HG02623 (cell line): ENCODE measurements at regions not wholly inside any gene's neighbourhood (a gene's known extent, or its start where the extent isn't known, plus 50 kb on each side); places are given as distances from the start of the nearest gene placed in this dataset.

ENCODE experiments used
- ATAC-seq: cut with Tn5 transposase; IDR thresholded peaks from one replicate; pipeline ENCODE4 v1.9.1; 2021; ENCODE audit warnings: moderate library complexity; ENCODE audit not compliant: unreplicated experiment

DNA sequence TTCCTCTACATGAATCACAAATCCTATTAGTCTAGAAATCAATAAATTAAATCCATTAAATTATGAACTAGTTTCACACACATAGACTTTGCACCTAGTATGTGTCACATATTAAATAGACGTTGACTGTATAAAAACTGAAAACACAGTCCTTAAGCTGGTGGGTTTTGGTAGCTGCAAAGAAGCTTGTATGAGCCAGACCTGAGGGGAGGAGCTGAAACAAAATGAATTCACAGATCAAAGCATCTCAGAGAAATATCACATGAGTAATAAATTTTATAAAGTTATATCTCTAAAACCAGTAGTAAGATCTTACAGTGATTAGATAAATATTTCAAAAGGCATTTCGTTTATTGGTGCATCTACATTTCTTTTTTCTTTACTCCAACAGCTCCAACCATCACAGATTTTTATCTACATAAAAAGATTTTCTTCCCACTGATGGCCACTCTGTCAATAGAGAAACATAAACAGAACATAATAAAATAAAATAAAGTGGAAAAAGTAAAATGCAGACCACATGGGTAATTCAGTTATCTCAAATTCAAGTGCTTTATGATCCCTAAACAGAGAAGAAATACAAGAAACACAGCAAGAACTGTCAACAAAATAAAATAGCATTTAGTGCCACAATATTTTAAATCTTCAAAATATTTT lies 420.0 kb upstream of the CYRIA start:
- no peak for ATAC-seq

DNA sequence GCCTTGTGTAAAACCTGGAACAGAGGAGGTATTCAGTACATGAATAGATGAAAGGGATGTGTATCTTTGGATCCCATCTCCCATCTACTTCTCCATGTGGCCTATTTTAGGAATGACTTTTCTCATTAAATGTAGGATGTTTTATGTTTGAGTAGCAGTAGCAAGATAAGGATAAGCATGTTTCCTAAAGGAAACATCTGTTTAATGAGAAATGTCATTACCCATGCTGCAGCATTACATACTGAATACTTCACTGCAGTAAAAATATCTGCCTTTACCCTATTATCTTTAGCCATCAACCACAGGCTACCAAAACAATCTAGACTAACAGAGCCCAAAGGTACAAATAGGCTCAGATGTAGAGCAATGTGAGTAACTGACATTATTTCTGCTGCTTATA lies 419.2 kb upstream of the CYRIA start:
- no peak for ATAC-seq

DNA sequence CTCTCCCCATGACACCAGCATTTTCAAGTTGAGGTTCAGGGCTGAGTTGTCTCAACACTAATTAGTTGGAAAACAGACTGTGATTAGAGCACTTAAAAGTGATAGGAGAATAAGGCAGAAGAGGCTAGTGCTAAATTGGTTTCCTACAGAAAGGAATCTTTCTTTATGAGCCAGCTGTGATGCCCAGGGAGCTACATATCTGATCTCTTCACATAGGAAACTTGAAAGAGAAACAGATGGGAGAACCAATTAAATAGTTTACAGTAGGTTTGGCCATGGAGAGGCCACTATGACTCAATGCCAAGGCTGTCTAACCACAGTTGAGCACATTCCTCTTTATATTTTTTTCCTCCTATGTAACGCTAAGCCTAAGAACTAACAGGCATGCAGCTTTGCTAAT lies 418.3 kb upstream of the CYRIA start:
- no peak for ATAC-seq

DNA sequence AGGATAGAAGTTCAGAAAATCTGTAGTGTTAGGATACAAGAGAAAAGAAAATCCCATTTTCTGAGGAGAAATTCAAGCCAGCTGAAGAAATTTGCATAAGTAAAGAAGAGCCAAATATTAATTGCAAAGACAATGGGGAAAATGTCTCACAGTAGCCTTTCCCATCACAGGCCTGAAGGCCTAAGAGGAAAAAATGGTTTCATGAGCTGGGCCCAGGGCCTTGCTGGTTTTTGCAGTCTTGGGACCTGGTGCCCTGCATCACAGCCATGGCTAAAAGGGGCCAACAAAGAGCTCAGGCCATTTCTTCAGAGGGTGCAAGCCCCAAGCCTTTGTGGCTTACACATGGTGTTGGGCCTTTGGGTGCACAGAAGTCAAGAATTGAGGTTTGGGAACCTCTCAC lies 413.6 kb upstream of the CYRIA start:
- no peak for ATAC-seq

DNA sequence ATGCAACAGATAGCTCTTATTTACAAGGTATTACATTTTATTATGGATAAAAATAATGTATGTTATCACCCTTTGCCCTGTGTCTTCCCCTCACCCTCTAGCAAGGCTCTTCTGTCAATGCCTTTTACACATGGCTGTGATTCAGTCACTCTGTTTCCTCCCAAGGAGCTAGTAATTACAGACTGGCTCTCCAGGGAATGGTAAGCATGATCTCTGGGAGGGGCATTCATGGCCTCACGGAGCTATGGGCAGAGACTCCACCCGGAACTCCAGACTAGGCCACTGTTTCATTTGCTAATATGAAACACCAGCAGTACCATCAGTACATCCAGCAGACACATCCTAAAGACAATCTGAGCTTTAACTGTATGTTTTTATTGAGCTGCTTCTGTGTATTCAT lies 410.9 kb upstream of the CYRIA start:
- ATAC-seq, result no peak

DNA sequence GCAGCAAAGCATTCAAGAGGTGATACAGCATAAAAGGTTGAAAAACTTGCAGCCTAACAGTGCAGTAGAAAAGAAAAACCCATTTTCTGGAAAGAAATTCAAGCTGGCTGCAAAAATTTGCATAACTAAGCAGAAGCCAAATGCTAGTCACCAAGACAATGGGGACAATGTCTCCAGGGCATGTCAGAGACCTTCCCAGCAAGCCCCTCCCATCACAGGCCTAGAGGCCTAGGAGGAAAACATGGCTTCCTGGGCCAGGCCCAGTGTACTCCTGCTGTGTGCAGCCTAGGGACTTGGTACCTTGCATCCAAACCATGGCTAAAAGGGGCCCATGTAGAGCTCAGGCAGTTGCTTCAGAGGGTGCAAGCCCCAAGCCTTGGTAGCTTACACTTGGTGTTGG lies 405.1 kb upstream of the CYRIA start:
- ATAC-seq, result no peak

DNA sequence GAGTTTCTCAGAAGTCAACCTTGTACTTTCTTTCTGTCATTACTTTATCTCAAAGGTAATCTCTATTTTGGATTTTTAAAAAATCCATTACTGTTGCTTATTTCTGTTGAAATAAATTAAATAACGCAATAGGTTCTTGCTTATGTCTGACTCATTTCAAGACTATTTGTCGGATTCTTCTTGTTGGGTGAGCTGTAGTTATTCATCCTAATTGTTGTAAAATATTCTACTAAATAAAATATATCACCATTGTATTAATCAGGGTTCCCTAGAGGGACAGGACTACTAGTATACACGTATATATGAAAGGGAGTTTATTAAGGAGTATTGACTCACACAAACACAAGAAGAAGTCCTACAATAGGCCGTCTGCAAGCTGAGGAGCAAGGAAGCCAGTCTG lies 403.9 kb upstream of the CYRIA start:
- ATAC-seq, result no peak

DNA sequence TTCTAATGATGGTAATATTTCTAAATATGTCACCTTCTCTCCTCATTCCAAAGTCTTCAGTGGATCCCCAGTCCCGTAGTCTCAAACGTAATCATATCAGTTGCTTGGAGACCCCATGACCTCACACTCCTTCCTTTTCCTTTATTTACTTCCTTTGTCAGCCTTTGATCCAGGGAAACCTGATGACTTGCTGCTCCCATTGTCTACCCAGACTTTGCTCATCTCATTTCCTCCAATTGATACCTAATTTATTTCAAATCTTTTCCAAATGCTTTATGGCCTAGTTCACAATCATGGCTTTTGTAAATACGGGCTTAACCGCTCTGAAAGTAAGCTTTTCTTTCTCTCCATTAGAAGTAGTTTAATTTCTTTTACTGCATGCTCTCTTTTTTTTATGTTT lies 402.4 kb upstream of the CYRIA start:
- ATAC-seq, result no peak

DNA sequence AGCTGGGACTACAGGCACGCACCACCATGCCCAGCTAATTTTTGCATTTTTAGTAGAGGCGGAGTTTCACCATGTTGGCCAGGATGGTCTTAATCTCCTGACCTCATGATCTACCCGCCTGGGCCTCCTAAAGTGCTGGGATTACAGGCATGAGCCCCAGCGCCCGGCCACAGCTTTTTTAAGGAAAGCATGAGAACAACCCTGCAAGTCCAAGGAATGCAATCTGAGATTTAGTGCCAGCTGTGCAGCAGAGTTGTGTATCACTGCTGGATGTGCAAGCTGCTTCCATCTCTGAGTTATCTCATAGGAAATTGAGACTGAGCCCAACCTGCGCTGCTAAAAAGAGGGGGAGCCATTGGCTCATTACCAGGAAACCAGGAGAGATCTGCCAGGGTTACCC lies 399.9 kb upstream of the CYRIA start:
- no peak for ATAC-seq

DNA sequence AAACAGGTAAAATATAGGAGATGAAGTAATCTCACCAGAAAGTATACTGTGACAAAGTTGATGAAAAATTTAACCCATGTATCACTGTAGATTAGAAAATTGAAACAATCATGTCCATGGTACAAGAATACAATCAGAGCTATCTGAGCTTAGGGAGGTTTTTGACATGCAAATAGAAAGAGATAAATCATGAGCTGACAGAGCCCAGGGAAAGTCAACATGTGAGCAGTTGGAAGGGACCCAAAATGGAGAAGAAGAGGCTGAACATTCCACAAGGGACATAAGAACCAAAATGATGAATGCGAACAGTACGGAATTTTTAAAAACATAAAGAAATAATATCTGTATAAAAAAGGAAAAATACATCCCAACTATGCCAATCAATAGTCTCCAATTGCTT lies 395.4 kb upstream of the CYRIA start:
- no peak for ATAC-seq

DNA sequence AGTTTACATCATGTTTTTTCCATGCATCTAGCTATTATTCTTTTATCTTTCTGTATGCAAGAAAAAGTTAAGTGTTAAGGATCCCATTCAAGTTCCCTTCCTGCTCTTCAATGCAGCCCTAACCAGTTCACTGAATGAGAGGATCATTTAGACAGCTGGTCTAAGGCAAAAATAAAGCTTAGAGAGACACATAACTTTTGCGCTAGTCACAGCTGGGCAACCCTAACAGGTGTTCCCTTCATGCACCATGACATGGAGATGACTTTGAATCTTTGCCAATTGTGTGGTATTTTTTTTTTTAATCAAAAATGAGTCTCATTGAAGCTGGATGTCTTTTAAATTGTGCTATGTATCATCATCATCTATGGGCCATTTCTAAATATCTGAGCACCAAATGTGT lies 393.8 kb upstream of the CYRIA start:
- no peak for ATAC-seq

DNA sequence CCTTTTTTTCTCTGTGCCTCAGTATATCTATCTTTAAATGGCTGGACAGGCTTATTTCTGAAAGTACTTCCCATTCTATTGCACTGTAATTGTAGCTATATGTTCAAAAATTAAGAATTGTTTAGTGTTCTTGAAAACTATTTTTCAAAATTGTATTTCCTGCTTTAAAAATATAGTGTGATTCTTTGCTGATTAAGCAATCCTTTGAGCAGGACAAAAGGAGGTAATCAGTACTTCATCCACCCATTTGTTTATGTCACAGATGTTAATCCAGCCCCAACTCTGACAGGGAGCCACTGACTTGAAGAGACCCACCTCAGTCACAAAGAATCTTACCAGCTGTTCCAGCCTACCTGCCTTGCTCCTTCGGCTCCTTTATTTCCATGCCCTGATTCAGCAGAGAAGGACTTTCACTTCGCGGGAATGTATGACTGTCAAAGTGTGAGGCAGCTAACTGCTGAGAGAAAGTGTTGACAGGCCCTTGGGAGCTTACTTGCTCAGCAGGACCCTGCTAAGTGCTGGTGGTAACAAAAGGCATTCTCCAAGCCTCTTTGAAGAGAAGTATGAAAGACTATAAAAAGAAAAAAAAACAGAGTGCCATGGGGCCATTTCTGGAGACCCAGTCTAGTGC lies 393.3 kb upstream of the CYRIA start:
- ATAC-seq, result no peak

DNA sequence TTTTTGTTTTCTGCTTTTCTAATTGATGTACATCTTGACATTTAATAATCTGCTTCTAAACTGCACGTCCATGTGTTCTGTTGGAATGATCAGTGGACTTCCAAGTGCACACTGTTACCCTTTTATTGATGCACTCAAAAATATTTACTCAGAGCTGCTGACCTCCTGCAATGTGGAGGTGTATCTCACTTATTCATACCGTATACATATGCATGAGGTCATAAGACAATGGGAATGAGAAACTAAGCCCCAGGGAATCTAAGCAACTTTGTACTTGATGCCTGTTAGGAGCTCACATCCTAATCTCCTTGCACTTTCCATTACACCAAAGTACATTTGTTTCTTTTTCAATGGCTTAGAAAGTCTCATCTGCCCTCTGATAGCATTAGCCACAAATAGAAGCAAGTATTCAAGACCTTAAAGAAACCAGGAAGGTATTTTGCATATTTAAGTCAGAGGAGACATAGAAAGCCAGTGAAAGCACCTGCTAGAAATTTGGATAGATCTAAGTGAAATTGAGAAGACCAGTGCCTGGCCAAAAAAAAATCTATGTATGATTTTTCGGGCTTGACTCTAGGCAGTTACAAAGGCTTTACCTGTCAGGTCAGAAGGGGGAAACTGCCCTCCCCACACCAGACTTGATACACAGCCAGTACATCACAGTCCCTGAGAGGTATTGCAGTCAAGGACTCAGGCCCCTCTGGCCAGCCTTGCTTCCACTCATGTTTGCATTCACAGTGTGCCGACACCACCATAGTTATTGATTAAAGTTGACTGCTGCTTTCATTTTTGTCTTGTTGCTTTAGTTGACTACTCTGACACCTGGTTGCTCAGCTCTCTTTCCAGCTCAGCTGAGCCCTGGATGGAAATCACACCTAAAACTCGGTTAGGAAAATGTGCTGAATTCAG lies 391.7 kb upstream of the CYRIA start:
- no peak for ATAC-seq

DNA sequence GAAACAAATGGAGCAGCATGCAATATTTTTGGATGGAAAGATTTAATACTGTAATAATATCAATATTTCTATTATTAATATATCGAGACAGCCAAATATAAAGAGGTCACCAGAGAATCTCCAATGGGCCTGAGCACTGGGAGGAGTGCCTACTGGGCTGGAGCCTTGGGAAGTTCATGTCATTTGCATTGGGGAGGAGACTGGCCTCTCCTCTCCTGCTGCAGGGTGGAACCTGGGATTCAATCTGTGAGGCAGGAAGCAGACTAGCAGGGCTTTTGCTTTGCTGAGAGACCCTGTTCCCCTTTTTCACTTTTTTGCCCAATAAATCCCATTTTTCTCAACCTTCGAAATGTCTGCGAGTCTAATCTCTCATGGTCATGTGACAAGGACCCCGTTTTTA lies 390.6 kb upstream of the CYRIA start:
- ATAC-seq, result no peak

DNA sequence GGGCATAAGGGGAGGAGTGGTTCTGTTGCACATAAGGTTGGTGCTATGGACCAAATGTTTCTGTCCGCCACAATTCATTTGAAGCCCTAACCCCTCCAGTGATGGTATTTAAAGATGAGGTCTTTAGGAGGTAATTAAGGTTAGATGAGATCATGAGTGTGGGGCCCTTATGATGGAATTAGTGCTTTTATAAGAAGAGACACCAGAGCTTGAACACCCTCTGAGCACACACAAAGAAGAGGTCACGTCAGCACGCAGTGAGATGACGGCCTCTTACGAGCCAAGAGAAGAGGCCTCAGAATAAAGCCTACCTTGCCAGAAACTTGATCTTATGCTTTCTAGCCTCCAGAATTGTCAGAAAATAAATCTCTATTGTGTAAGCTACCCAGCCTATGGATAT lies 386.4 kb upstream of the CYRIA start:
- no peak for ATAC-seq

DNA sequence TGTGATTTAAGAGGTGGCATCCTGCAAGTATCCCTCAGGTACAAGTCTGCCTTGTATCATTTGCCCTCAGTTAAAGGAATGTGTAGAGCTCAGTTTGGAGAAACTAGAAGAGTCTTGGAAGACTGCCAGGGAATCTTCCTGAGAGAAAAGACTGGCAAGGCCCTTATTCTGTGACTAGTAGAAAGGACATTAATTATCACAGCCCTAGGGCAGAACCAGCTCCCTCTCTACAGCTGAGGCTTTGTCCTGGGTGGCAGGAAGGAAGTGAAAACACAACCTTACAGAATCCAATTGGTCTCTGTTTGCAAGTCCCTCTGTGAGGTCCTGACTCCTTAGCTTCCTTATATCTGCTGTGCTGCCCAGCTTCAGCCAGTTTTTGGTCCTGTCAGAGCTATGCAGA lies 385.9 kb upstream of the CYRIA start:
- ATAC-seq, result no peak

DNA sequence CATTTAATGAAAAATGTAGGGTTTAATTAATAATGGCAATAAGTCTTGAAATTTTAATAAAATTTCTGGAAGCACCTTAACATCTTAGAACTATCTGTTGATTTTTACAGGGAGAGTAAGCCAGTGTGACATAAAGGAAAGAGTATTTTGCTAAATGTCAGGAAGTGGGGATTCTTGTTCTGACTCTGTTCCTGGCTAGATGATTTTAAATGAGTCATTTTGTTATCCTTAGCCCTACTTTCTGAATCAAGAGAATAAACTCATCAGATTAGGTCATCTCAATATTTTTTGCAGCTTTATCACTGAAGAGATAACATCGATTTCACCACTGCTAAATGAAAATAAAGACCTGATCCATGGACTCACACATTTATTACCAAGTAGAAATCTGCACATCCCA lies 377.5 kb upstream of the CYRIA start:
- no peak for ATAC-seq

DNA sequence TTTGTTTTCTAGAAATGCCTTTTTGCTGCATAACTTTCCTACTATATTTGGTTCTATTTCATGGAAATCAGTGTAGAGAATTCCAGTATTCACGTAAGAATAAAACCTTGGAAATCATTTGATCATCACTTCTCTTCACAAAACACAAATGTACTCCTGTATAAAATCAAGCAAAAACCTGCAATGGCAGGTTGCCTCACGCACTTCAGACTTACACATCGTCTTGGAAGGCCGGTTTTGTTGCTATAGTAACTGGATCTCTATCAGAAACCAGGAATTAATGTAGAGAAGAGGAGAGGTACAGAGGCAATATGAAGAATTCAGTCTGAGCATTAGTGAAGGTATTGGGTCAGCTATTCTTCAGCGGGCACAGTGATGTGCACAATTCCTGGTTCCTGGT lies 370.7 kb upstream of the CYRIA start:
- no peak for ATAC-seq

DNA sequence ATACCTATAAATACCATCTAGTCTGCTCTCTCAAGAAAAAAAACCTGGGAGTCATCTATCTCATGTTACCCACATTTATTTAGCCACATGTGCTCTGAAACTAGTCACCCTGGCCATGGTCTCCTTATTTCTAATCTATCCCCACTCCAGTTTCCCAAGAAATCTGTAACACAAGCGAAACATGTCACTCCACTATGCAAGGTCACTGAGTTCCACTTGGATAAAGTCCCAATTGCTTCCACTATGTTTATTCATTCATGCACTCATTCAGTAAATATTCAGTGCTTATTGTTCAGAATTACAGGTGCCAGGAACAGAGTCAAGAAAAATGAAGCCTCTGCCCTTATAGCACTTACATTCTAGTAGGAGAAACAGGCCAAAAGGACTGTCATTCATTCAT lies 369.4 kb upstream of the CYRIA start:
- ATAC-seq, result no peak

DNA sequence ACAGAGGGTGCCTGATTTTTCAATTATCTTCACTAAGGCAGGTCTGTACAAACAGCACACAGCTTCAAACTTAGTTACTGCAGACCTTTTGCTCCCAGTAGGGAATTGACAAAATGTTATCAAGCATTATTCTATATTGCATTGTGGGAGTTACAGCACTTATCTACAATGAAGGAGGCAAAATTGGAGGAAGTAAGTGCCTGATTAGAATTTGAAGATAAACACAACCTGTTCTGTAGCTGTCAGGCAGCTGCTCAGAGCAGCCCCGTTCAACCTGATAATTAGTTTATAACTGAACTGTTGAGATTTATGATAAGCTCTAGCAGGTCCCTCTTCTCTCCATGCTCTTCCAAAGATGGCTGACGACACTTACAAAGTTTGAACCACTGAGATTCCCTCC lies 364.4 kb upstream of the CYRIA start:
- ATAC-seq, result no peak

DNA sequence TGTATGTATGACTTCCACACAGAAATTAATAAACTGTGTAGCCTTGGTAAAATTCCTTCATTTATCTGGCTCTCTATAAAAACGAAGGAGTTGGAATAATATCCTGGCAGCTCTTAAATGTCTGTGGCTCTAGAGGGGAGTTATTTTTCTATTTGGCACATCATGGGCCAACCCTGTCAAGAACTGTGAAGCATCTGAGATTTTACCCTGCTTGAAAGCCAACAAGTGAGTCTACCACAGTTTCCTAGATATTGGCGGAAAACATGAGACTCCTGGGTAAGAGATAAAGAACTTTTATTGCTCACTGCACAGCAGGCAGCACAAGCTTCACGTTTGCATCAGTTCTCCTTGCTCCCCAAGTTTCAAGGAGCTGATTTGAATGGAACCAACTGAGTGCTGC lies 346.7 kb upstream of the CYRIA start:
- ATAC-seq, result no peak

DNA sequence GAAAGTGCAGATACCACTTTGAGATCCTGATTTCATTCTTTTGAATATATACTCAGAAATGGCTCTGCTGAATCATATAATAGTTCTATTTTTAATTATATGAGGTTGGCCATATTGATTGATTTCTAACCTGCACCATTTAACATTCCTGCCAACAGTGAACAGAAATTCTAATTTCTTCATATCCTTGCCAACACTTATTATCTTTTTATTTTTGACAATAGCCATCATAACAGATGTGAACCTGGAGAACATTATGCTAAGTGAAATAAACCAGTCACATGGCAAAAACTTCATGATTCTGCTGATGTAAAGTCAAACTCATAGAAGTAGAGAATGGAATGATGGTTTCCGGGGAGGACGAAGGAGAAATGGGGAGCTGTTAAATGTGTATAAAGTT lies 344.5 kb upstream of the CYRIA start:
- no peak for ATAC-seq
